DND-41 (cell line): ENCODE measurements at regions not wholly inside any gene's neighbourhood (a gene's known extent, or its start where the extent isn't known, plus 50 kb on each side); places are given as distances from the start of the nearest gene placed in this dataset.

Experiments used
- EZH2 ChIP-seq: IDR thresholded peaks from 3 replicates; pipeline ENCODE4 v1.6.1; 2012; ENCODE audit warnings: borderline replicate concordance, low read depth, mild to moderate bottlenecking, moderate library complexity, low read length, inconsistent platforms; ENCODE audit not compliant: severe bottlenecking
- TF ChIP-seq, protein P1 (sequence below): IDR thresholded peaks from 2 replicates; pipeline ENCODE4 v1.5.1; 2012; ENCODE audit warnings: borderline replicate concordance, low read length, moderate library complexity, mild to moderate bottlenecking; ENCODE audit not compliant: poor library complexity, severe bottlenecking; ENCODE audit errors: extremely low read depth

DNA sequence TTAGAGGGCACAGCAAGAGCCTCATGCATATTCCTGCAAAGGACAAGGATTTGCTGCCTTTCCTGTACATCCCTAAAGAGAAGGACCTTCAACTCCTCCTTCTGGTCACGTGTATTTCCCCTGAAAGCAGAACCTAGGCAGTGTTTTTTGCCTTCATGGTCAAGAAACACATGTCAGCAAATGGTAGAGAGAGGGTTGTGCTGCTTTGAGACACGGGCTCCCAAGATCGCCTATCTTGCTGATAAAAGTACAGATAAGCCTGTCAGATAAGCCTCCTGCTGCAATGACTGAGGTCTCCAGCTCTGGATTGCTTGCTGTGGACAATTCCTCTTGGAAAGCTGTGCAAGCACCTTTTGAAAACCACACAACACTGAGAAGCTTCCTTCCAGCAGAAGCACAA, 580.8 kb downstream of the CBLN4 start:
- TF ChIP-seq EZH2: no peak
- TF ChIP-seq, protein P1, sequence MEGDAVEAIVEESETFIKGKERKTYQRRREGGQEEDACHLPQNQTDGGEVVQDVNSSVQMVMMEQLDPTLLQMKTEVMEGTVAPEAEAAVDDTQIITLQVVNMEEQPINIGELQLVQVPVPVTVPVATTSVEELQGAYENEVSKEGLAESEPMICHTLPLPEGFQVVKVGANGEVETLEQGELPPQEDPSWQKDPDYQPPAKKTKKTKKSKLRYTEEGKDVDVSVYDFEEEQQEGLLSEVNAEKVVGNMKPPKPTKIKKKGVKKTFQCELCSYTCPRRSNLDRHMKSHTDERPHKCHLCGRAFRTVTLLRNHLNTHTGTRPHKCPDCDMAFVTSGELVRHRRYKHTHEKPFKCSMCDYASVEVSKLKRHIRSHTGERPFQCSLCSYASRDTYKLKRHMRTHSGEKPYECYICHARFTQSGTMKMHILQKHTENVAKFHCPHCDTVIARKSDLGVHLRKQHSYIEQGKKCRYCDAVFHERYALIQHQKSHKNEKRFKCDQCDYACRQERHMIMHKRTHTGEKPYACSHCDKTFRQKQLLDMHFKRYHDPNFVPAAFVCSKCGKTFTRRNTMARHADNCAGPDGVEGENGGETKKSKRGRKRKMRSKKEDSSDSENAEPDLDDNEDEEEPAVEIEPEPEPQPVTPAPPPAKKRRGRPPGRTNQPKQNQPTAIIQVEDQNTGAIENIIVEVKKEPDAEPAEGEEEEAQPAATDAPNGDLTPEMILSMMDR: no peak
